GM19035 (cell line): ENCODE measurements at regions not wholly inside any gene's neighbourhood (a gene's known extent, or its start where the extent isn't known, plus 50 kb on each side); places are given as distances from the start of the nearest gene placed in this dataset.
"Not testable (repeated sequence)": the region's sequence is repeated elsewhere in the genome, so short reads cannot be mapped to it uniquely, and the experiment has no call there.

Experiments
- ATAC-seq: cut with Tn5 transposase; IDR thresholded peaks from one replicate; pipeline ENCODE4 v1.9.1; 2021; ENCODE audit not compliant: unreplicated experiment

DNA sequence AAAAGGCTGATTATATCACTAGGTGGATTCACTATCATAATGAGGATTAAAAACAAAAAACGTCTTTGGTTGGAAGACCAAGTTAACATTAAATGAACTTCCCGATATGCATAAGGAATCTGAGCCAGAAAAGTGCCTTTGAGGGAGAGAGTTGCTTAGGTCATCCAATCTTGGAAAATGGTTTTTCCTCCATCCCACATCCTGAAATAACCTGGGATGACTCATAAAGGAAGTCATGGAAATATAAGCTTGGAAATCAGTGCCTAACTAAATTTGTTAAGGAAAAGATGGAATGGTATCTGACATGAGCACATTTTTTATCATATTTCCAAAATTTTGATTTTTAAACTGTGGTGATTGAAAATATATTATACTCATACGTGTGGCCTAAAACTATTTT is 66.0 kb downstream of the KBTBD8 start:
- ATAC-seq = no peak

DNA sequence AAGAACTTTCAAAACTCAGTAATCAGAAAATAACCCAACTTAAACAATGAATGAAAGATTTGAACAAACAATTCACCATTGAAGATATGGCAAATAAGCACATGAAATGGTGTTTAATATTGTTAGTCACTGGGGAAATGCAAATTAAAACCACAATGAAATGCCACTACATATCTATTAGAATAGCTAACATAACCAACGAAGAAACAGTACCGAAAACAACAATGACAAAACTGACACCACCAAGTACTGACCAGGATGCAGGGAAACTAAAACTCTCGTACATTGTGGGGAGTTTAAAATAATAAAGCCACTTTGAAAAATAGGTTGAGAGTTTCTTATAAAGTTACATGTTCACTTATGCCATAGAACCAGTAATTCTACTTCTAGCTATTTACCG is 69.1 kb downstream of the KBTBD8 start:
- peak; percentile 84 for ATAC-seq

DNA sequence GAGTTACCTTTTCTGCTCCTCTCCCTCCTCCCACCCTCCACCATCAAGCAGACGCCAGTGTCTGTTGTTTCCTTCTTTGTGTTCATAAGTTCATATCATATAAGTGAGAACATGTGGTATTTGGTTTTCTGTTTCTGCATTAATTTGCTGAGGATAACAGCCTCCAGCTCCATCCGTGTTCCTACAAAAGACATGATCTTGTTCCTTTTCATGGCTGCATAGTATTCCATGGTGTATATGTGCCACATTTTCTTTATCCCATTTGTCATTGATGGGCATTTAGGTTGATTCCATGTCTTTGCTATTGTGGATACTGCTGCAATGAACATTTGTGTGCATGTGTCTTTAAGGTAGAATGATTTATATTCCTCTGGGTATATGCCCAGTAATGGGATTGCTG is 74.5 kb downstream of the KBTBD8 start:
- not testable (repeated sequence) for ATAC-seq

DNA sequence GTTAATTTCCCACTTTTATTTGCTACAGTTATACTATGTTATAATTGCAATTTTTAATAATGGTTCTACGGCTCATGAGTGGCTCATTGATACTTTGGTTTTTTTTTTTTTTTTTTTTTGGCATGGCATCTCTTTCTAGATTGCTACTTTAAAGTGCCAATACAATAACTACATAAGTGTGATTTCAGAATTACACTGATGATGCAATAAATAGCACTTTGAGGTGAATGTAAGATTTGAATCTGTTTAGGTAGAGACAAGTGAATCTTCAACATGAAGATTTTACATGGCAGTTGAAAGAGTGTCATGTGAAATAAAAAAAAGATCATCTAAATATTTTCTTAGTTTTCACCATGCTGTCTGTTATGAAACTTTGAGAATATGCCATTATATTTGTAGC is 75.7 kb downstream of the KBTBD8 start:
- ATAC-seq = no peak

DNA sequence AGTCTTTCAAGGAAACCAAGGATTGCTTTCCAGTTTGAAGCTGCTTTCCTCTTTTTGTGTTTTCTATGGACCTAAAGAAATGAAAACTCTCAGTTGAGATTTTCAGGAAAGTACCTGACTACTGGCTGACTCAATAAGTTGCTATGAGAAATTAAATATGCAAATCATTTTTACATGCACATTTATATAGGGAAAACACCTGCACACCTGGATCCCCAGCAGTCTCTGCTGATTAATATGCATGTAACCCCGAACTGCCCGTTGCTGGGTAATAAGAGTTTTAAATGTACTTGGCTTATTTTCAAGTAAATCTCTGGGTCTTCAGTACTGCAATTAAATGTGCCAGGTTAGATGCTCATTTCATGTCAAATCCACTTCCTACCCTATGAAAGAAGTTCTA is 77.2 kb downstream of the KBTBD8 start:
- ATAC-seq = no peak

DNA sequence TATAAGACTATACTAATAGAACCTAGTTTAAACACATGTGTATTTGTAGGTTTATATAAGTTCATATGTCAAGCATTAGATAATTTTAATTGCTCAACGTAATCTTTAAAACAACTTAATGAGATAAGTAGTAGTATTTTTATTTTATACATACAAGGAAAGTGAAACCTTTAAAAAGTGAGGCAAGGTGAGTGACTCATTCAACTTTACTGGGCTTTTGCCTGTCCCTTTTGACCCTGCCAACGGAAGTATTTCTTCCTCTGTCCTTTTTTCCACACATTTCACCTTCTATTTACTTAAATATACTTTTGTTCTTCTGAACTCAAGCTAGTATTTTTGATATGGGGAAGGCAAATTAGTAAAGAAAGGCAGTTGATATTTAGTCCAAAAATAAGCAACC is 78.5 kb downstream of the KBTBD8 start:
- no peak for ATAC-seq

DNA sequence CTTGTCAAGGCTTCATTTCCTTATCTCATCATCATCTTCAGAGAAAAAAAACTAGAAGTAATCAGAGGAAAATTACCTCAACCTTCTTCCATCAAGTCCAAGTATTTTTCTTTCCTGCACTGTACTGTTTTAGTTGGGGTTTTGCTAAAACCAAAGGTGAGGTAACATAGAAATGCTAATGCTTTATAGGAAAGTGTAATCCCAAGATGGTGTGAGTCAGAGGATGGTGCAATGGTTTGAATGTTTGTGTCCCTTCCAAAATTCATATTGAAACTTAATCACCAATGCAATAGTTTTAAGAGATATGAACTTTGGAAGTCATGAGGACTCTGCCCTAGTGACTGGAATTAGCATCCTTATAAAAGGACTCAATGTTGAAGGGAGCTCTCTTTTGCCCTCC is 79.5 kb downstream of the KBTBD8 start:
- no peak for ATAC-seq

DNA sequence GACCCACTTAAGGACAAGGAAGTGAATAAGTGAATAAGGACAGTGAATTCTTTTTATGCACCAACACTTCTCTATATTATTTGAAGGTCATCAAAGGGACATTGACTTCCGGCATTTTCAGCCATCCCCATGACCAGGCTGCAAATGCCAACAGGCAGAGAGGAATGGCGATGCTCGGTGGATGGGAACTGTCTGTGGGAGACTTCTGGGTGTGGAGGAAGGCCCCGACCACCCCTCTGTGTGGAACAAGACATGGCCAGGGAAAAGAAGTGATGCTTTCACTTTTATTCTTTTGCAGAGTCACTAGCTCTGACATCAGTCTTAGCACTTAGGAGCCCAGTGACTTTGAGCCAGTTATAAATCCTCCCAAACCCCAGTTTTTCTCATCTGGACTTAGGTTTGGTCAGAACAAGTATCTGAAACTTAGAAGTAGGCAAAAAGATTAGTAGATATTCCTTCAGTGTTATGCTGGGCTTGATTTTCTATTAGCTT is 84.5 kb downstream of the KBTBD8 start:
- no peak for ATAC-seq

DNA sequence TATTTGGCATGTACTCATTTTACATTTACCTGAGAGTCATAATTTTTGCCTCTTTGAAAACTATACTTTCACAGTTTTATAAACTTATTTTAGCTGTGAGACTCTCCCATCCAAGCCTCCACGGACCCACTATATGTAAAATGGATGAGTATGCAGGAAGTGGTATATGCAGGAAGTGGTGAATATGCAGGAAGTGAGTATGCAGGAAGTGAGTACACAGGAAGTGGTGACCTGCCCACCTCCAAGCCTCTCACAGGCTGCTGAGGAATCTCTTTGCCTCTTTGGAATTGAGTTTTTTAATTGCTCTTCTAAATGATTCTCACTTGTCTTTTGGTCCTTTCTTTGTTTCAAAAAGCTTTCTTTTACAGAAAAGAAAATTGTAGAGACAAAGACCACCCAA is 85.2 kb downstream of the KBTBD8 start:
- no peak for ATAC-seq

DNA sequence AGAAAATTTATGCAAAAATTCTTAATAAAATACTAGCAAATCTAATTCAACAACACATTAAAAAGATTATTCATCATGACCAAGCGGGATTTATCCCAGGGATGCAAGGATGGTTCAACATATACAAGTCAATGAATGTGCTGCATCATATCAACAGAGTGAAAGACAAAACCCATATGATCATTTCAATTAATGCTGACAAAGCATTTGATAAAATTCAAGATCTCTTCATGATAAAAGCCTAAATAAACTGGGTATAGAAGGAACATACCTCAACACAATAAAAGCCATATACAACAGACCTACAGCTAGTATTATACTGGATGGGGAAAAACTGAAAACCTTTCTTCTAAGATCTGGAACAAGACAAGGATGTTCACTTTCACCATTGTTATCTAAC is 89.7 kb downstream of the KBTBD8 start:
- no peak for ATAC-seq

DNA sequence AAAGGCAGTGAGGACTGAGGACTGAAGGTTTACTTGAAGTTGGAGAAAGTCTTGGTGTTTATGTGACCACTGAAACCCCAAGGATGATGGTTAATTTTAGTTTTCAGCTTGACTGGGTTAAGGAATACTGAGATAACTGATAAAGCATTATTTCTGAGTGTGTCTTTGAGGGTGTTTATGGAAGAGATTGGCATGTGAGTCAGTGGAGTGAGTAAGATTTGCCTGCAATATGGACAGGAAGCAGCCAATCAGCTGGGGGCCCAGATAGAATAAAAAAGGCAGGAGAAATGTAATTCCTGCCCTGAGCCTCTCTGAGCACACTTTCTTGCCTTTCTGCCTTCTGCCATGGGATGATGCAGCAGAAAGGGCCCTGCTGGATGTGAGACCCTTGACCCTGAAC is 92.4 kb downstream of the KBTBD8 start:
- ATAC-seq = no peak

DNA sequence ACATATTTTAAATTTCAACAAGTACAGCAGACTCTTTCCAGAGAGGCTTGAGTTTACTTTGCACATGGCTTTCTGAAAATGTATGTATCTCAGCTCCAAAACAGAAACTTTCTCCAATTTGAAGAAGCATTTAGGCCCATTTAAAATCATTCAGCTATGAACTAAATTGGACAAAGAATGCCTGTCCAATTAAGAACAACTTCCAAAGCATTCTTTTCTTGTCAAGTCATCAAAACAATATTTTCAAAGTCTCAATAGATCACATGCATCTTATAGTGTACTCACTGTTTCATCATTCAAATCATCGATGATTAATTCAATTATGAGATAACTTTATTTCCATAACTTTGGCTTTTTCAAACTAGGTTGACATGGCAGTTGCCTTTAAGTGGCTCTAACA is 95.2 kb downstream of the KBTBD8 start:
- ATAC-seq = no peak

DNA sequence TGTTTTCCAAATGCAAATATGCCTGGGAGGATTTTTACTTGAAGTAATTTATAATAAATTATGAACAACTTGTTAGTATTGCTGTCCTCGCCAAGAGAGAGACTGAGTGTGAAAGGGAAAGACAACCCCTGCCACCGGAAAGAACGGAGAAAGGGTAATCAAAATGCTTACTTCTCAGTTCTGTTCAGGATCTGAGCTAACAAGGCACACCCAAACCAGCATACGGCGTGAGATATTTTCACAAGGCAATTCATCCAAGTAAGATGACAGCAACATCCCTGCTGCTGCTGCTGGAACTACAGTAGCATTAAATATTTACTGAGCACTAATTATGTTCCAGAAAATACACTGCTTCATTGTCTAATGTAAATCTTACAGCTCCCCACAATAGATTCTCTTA is 96.1 kb downstream of the KBTBD8 start:
- ATAC-seq = no peak

DNA sequence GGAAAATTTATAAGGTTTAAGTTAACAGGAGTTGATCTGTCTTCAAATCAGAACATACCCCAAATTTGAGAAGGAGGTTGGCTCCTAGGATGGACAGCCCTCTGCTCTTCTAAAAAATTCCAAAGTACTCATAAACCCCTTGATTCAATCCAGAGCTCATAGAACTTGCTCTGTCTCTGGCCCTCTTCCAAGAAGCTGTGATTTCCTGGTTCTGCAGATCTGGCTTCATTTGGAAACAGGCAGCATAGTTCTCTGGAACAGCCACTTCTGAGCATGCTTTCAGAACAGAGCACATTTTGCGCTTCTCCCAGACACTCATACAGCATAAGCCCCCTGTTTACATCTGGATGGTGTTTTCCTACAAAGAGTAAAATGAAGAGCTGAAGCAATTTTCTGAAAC is 96.7 kb downstream of the KBTBD8 start:
- ATAC-seq = no peak

DNA sequence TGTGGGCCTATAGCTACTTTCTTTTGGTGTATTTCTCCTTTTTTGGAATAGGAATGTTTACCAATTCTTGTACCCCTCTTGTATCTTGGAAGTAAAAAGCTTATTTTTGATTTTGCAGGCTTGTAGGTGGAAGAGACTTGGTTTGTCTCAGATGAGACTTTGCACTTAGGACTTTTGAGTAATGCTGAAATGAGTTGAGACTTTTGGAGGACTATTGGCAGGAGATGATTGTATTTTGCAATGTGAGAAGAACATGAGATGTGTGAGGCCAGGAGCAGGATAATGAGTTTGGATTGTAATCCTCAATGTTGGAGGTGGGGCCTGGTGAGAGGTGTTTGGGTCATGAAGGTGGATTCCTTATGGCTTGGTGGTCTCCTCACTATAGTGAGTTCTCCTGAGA is 106.3 kb downstream of the KBTBD8 start:
- ATAC-seq = no peak

DNA sequence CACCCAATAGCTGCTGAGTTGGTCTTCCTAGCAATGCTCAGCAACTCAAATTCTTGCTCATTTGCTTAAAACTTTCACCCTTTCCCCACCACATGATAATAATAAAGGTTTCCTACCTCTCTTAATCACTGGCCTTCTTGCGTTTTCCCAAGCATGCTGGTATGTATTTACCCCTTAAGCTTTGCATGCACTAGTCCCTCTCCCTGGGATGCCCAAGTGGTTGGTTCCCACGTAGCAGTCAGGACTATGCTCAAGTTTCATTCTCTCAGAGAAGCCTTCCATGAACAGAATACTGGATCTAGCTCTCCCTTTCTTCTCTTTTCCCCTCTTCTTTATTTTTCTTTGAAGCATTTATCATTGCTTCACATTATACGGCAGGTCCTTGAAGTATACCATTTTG is 108.8 kb downstream of the KBTBD8 start:
- ATAC-seq = no peak

DNA sequence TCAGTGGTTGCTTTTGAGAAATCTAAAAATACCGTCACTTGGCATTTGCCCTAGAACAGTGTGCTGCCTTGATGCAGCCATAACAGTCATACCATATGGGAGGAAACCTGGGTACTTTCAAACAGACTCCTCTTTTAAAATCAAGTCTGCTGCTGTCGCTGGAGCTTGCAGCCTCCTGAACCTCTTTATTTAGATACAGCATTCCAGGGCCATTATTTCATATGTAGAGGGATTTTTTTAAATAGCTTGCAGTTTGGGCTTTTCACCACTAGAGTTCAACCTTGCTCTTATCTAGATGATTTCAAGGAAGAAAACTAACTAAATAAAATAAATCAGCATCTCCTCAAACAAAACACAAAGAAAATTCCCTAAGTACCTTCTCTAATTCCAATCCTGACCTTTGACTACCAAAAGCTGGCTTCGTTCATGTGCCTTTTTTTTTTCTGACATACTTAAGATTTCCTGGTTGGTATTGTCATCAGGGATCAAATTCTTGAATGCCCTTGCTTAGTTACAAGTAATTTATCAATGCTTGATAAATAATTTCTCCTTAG is 111.6 kb downstream of the KBTBD8 start:
- no peak for ATAC-seq

DNA sequence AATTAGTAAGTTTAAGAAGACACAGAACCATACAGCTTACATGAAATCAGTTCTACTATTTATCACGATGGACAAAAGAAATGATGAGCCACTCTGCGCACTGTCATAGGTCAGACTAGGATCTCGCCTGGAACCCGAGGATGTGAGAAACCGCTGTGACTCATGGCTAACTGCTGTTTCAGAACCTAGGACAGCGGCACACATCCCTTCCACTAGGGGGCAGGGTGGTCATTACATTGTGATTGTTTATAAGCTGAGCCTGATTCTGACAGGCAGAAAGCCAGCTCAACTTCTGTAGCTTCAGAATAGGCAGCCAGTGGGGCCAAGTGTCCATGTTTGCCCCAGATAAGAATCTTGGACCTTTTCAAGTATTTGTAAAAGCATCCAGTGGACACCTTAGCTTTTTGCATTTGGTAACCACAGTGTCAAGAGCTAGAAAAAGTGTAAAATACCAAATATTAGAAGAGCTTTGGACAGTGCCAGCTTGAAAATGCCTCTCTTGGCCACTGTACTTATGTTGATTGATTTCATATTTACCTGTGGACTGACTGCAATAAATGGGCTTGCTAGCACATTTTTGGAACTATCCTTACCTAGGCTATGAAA is 115.8 kb downstream of the KBTBD8 start:
- ATAC-seq = peak; percentile 99

DNA sequence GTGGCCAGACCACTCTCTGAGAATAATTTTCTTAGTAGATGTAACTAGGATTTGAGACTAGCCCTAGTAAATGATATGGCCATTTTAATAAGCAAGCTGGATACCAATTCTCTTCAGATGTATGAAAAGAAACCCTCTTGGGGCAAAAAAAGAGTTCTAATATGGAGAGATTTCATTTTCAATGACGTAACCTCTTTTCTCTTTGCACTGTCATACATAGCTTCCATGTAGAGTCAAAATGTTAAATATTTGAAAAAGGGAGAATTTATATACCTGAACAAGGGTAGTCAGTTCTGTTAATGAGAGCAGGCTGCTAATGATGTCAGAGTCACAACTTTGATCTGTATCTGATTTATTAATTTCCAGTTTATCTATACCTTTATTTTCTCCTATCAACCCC is 120.0 kb downstream of the KBTBD8 start:
- ATAC-seq = no peak

DNA sequence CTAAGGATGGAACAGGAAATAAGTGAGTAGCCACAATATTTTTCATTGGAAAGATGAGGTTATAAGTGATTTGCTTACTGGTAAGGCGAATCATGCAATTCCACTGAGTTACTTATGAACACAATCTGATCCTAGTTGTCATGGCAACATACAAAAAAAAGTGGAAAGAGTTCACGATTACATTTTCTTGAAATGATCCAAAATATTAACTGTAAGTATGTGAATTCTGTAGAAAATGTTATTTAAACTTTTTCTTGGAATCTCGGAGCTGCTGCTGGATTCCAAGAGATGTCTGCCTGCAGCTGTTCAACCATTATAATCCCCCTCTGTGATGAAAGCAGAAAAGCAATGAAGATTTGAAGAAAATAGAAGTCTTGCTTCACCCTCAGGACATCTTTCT is 120.5 kb downstream of the KBTBD8 start:
- no peak for ATAC-seq

DNA sequence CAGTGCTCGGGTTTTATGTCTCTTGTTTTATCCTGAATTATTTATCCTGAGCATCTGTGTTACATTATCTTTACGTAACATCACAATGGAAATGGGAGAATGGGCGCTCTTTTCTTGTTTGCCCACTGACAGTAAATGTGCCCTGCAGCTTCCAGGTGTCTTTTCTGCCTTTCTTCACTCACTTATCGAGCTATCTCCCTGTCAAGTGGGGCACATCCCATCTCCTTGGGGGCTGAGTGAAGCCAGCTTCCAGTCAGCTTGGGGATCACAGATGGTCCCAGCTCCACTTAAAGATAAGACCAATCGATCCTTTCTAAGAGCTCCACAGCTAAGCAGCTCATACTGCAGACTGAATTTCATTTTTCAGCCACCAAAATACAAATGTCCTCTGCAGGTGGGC is 125.8 kb downstream of the KBTBD8 start:
- no peak for ATAC-seq

DNA sequence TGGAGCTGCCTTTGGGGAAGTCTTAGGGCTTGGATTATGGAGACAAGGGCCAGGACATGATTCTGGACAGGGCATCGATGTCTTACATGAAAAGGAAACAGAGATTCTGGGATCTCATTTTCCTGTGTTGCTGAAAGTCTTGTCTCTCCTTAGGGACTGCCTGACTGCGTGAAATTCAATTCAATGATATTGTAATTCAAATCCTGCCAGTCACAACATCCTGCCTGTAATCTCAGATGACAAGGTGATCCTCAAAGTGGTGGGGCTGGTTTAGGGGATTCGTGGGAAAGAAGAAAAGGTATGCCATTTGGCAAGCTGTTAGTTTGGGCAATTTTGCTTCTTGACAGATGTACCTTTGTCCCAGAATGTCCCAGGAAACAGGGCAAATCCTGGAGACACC is 129.1 kb downstream of the KBTBD8 start:
- ATAC-seq = no peak

DNA sequence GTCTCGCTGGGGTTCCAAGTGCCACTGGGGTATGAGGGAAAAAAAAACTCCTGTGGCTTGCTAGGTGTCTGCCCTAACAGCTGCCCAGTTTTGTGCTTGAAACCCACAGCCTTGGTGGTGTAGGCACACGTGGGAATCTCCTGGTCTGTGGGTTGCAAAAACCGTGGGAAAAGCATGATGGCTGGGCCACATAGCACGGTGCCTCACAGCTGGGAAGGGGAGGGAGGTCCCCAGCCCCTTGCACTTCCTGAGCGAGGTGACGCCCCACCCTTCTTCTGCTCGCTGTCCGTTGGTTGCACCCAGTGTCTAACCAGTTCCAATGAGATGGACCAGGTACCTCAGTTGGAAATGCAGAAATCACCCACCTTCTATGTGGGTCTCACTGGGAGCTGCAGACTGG is 144.3 kb downstream of the KBTBD8 start:
- no peak for ATAC-seq
